ENCODE measurements at regions not wholly inside any gene's neighbourhood (a gene's known extent, or its start where the extent isn't known, plus 50 kb on each side); places are given as distances from the start of the nearest gene placed in this dataset.

- TF ChIP-seq, protein P1, sequence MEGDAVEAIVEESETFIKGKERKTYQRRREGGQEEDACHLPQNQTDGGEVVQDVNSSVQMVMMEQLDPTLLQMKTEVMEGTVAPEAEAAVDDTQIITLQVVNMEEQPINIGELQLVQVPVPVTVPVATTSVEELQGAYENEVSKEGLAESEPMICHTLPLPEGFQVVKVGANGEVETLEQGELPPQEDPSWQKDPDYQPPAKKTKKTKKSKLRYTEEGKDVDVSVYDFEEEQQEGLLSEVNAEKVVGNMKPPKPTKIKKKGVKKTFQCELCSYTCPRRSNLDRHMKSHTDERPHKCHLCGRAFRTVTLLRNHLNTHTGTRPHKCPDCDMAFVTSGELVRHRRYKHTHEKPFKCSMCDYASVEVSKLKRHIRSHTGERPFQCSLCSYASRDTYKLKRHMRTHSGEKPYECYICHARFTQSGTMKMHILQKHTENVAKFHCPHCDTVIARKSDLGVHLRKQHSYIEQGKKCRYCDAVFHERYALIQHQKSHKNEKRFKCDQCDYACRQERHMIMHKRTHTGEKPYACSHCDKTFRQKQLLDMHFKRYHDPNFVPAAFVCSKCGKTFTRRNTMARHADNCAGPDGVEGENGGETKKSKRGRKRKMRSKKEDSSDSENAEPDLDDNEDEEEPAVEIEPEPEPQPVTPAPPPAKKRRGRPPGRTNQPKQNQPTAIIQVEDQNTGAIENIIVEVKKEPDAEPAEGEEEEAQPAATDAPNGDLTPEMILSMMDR (IDR thresholded peaks at IDR 0.05): no peak
- TF ChIP-seq EP300 (IDR thresholded peaks at IDR 0.05) (no peak), POLR2A (IDR thresholded peaks at IDR 0.05) (no peak)
These were observed 231.9 kb upstream of the BOD1L1 start for GRCh38 chr4:13859423-13859822.

Measured in tibial nerve (tissue), 4 donors.